AG10803 (cell line): ENCODE measurements at regions not wholly inside any gene's neighbourhood (a gene's known extent, or its start where the extent isn't known, plus 50 kb on each side); places are given as distances from the start of the nearest gene placed in this dataset.

ENCODE experiments used
- DNase-seq: peaks from one replicate; pipeline ENCODE4 v3.0.0; 2010; ENCODE audit warnings: low read depth
- H3K4me3 ChIP-seq: 2 replicates; pipeline ENCODE4 v1.5.1; 2011; ENCODE audit warnings: mild to moderate bottlenecking, low read length, control low read depth
- CTCF ChIP-seq: conservative IDR thresholded peaks from 2 replicates; pipeline ENCODE4 v1.5.1; 2011; ENCODE audit warnings: mild to moderate bottlenecking, low read length, control low read depth, inconsistent platforms

DNA sequence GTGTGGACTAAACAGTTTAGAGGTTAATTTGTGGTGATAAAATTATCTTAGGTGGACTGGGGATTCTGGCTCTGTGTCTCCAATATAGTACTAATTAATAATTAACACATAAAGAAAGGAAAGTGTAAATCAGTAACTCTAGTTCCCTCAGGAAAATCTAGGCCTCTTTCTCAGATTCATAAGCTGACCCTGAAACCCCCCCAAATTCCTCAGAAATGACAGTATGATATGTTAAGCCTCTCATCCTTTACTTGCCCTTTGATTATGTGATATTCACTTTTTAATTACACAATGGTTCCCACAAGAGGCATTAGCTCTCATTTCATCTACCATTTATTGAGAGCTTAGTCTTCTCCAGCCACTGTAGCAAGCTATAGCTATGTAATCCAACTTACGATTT is 636.2 kb upstream of the SEMA6A start:
- no peak for DNase-seq
- no peak for TF ChIP-seq CTCF
- no peak overlapping the region for H3K4me3 ChIP-seq

- no peak for DNase-seq
- no peak for TF ChIP-seq CTCF
- H3K4me3 ChIP-seq = no peak overlapping the region
These were observed 634.9 kb upstream of the SEMA6A start for GRCh38 chr5:117209479-117209878.

DNA sequence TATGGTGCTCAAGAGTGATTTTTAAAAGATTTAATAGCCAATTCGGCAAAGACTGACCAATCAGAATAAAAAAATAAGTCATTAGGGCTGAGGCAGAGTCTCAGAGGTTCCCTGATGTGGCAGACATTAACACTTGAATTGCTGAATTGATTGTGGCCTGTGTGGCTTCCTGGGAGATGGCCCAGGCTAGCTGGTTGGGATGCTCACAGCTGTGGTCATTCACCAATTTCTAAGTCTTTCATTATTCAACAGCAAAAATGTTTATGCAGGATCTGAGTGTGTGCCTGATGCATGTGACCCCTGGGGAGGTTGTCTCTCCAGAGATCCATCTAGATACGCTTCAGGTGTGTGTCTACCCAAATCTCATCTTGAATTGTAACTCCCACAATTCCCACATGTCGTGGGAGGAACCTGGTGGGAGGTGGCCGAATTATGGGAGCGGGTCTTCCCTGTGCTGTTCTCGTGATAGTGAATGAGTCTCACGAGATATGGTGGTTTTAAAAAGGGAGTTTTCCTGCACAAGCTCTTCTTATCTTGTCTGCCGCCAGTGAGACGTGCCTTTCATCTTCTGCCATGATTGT is 632.6 kb upstream of the SEMA6A start:
- no peak for TF ChIP-seq CTCF
- no peak overlapping the region for H3K4me3 ChIP-seq
- no peak for DNase-seq

GRCh38 chr5:117205894-117206293 is 631.3 kb upstream of the SEMA6A start:
- no peak overlapping the region for H3K4me3 ChIP-seq
- TF ChIP-seq CTCF = no peak
- no peak for DNase-seq

DNA sequence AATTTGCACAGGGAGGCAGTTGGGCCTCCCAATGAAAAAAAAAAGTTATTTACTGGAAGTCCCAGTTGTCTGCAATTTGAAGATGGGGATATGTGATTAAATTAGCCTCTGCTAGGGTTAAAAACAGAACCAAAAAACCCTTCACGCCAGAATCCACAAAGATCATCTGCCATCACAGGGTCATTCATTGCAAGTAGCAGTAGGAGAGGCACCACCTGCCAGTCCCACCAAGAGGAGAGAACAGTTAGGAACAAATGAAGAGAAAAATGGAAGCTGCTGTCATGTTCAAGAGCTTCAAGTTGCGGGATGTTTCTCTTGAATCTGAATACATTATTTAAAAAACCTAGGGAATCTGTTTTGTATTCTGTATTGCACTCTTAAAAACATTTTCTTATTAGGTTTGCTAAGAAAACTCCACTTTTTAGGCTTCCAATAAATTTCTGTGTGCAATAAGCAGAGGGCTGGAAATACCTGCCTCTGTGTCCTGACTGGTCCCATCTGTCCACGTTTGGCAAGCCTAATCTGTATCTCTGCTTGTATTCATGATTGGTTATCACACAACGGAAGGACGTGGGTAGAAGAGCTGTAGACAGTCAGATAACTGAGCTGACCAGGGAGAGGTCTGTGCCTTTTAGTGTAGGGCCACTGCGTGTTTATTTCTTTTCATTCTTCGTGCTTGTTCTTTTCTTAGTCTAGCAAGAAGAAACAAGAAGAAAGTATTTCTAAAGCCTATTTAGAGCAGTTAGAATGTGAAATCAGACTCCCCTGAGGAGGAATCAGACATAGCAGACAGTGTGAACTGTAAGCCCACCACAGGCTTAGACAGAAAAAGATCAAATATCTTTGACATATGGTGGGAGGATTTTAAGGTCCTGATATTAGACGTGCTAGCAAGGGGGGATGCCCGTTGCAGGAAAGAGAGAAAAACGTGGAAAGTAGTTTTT is 630.6 kb upstream of the SEMA6A start:
- no peak for DNase-seq
- no peak for TF ChIP-seq CTCF
- H3K4me3 ChIP-seq = no peak overlapping the region

- TF ChIP-seq CTCF = no peak
- H3K4me3 ChIP-seq = no peak overlapping the region
- no peak for DNase-seq
These were observed 629.8 kb upstream of the SEMA6A start for GRCh38 chr5:117204404-117204803.

GRCh38 chr5:117203584-117203983 is 629.0 kb upstream of the SEMA6A start:
- no peak for DNase-seq
- no peak overlapping the region for H3K4me3 ChIP-seq
- TF ChIP-seq CTCF = no peak
